ENCODE measurements at regions not wholly inside any gene's neighbourhood (a gene's known extent, or its start where the extent isn't known, plus 50 kb on each side); places are given as distances from the start of the nearest gene placed in this dataset.
"Not testable (repeated sequence)": the region's sequence is repeated elsewhere in the genome, so short reads cannot be mapped to it uniquely, and the experiment has no call there.

- ATAC-seq; BruUV-seq (replicated peaks); H3K9ac ChIP-seq (ENCODE audit: insufficient read depth in 1 of 2, low read depth in 2 of 2, low read length in 2 of 2); H4K20me1 ChIP-seq (replicated peaks; ENCODE audit: control insufficient read depth, insufficient read depth, low read length); H3K79me2 ChIP-seq (ENCODE audit: control insufficient read depth, insufficient read depth, low read length); POLR2A ChIA-PET; in situ Hi-C loops (cut with MboI); H3K4me2 ChIP-seq (ENCODE audit: insufficient read depth, low read length); intact Hi-C loops (cut with micrococcal nuclease); DNase-seq (ENCODE audit: extremely low read depth in 1 of 4, low spot score in 3 of 4); H3K9me3 ChIP-seq (replicated peaks; ENCODE audit: control insufficient read depth, insufficient read depth, low read depth, low read length); H3K36me3 ChIP-seq (ENCODE audit: control insufficient read depth, insufficient read depth, low read length); FAIRE-seq; CTCF ChIA-PET (ENCODE audit: low intra/inter-chr PET ratio); H3K9me1 ChIP-seq (ENCODE audit: control insufficient read depth, insufficient read depth, low read length); H2AFZ ChIP-seq (ENCODE audit: low read depth, low read length); H3K27ac ChIP-seq (ENCODE audit: extremely low read depth, low read depth, low read length); H3K27me3 ChIP-seq (ENCODE audit: control insufficient read depth in 2 of 2, insufficient read depth in 2 of 2, low read length in 2 of 2); H3K4me1 ChIP-seq (replicated peaks in 1 of 2; ENCODE audit: control insufficient read depth in 2 of 2, insufficient read depth in 2 of 2, low read length in 2 of 2); H3K4me3 ChIP-seq: not testable (repeated sequence)
- WGBS (ENCODE audit: insufficient coverage, low coverage, missing lambda C conversion rate), result 51% methylated on average over 4 of the region's 5 CpGs
Measured at GRCh38 chr22:11818845-11819244, 3709.1 kb upstream of the OR11H1 start.

- H3K4me1 ChIP-seq (replicated peaks in 1 of 2; ENCODE audit: control insufficient read depth in 2 of 2, insufficient read depth in 2 of 2, low read length in 2 of 2); intact Hi-C loops (cut with micrococcal nuclease); H3K79me2 ChIP-seq (ENCODE audit: control insufficient read depth, insufficient read depth, low read length); BruUV-seq (replicated peaks); in situ Hi-C loops (cut with MboI); H4K20me1 ChIP-seq (replicated peaks; ENCODE audit: control insufficient read depth, insufficient read depth, low read length); ATAC-seq; H3K36me3 ChIP-seq (ENCODE audit: control insufficient read depth, insufficient read depth, low read length); DNase-seq (ENCODE audit: extremely low read depth in 1 of 4, low spot score in 3 of 4); H3K4me3 ChIP-seq; H3K4me2 ChIP-seq (ENCODE audit: insufficient read depth, low read length); POLR2A ChIA-PET; H3K9me3 ChIP-seq (replicated peaks; ENCODE audit: control insufficient read depth, insufficient read depth, low read depth, low read length); H2AFZ ChIP-seq (ENCODE audit: low read depth, low read length); H3K27ac ChIP-seq (ENCODE audit: extremely low read depth, low read depth, low read length); CTCF ChIA-PET (ENCODE audit: low intra/inter-chr PET ratio); H3K9ac ChIP-seq (ENCODE audit: insufficient read depth in 1 of 2, low read depth in 2 of 2, low read length in 2 of 2); FAIRE-seq; H3K9me1 ChIP-seq (ENCODE audit: control insufficient read depth, insufficient read depth, low read length); H3K27me3 ChIP-seq (ENCODE audit: control insufficient read depth in 2 of 2, insufficient read depth in 2 of 2, low read length in 2 of 2): not testable (repeated sequence)
- 100% methylated on average over 1 of the region's 17 CpGs for WGBS (ENCODE audit: insufficient coverage, low coverage, missing lambda C conversion rate)
Measured at GRCh38 chr22:11822326-11822725, 3705.7 kb upstream of the OR11H1 start.

Data from K562 (cell line).